Spleen (tissue), 11 donors: ENCODE measurements at regions not wholly inside any gene's neighbourhood (a gene's known extent, or its start where the extent isn't known, plus 50 kb on each side); places are given as distances from the start of the nearest gene placed in this dataset.

ENCODE experiments used
- DNase-seq: peaks from one replicate; pipeline ENCODE4 v3.0.0-alpha.2; 2020
- H3K27ac ChIP-seq, 8 donors: fragments of 200-600 bp; sonication (generic) in 7 of 8; 1 replicate in 4 of 8; 2 replicates in 4 of 8; pipeline versions ENCODE4 v1.5.0 to v1.8.0; 2016 to 2021; ENCODE audit warnings: inconsistent platforms in 4 of 8, mild to moderate bottlenecking in 4 of 8, moderate library complexity in 1 of 8
- H3K27me3 ChIP-seq, 7 donors: fragments of 200-600 bp; sonication (generic) in 6 of 7; replicated peaks in 1 of 7; 1 replicate in 4 of 7; 2 replicates in 3 of 7; pipeline versions ENCODE4 v1.5.0 to v1.8.0; 2016 to 2021; ENCODE audit warnings: inconsistent platforms in 3 of 7, mild to moderate bottlenecking in 1 of 7
- H3K36me3 ChIP-seq, 6 donors: fragments of 200-600 bp; sonication (generic) in 5 of 6; 1 replicate in 4 of 6; 2 replicates in 2 of 6; pipeline versions ENCODE4 v1.5.0 to v1.8.0; 2016 to 2021; ENCODE audit warnings: inconsistent platforms in 2 of 6
- H3K4me1 ChIP-seq, 6 donors: fragments of 200-600 bp; sonication (generic) in 5 of 6; 1 replicate in 3 of 6; 2 replicates in 3 of 6; pipeline versions ENCODE4 v1.5.0 to v1.8.0; 2016 to 2021; ENCODE audit warnings: inconsistent platforms in 3 of 6
- H3K4me3 ChIP-seq, 8 donors: fragments of 200-600 bp; sonication (generic) in 7 of 8; 1 replicate in 4 of 8; 2 replicates in 4 of 8; pipeline versions ENCODE4 v1.5.0 to v1.8.0; 2016 to 2021; ENCODE audit warnings: inconsistent platforms in 4 of 8, mild to moderate bottlenecking in 4 of 8, moderate library complexity in 2 of 8
- H3K9me3 ChIP-seq, 8 donors: fragments of 200-600 bp; sonication (generic) in 7 of 8; 1 replicate in 4 of 8; 2 replicates in 4 of 8; pipeline versions ENCODE4 v1.5.0 to v1.8.0; 2016 to 2021; ENCODE audit warnings: inconsistent platforms in 4 of 8
- POLR2A ChIP-seq, 3 donors: fragments of 450-650 bp; IDR thresholded peaks; one replicate each; pipeline ENCODE4 v1.5.1; 2017; ENCODE audit warnings: antibody characterized with exemption in 3 of 3, mild to moderate bottlenecking in 1 of 3
- POLR2AphosphoS5 ChIP-seq, 3 donors: sonication (generic); formaldehyde crosslinking; IDR thresholded peaks; one replicate each; pipeline ENCODE4 v1.5.1; 2017; ENCODE audit warnings: antibody characterized with exemption in 3 of 3
- WGBS, 5 donors: extraction: QIAGEN DNeasy Blood & Tissue Kit in 3 of 5; methylation state at CpG; one replicate each; pipeline versions ENCODE4 v1.1.5 to v1.1.7; 2013 to 2018; 5-methylcytosine and 5-hydroxymethylcytosine counted together
- intact Hi-C: fragments of 100-400 bp; cut with DNase I; formaldehyde crosslinking; loops from one replicate; pipeline ENCODE4 v1.15.0; 2023; ENCODE audit warnings: low total_unique reads
- TF ChIP-seq, protein P1 (sequence below), 11 experiments: fragments of 200-600 bp in 7 of 11; fragments of 450-650 bp in 4 of 11; sonication (generic) in 4 of 11; IDR thresholded peaks in 8 of 11; conservative IDR thresholded peaks in 3 of 11; 1 replicate in 7 of 11; 2 replicates in 4 of 11; pipeline versions ENCODE4 v1.4.0 to v1.8.0; 2016 to 2021; ENCODE audit warnings: antibody characterized with exemption in 11 of 11, inconsistent platforms in 4 of 11, mild to moderate bottlenecking in 1 of 11
- donor health status: healthy with polysubstance abuse.
- donor health status: DM: no; HTN: no; CAD: no; lungs with moderate emphysema.
- donor health status: DM: no; HTN: no; CAD: no.
- donor health status: Bipolar disorder and iron deficiency.
- donor health status: healthy.
- donor health status: DM: no; HTN: no; CAD: no.
- donor health status: DM: yes; HTN: yes; CAD: no.

DNA sequence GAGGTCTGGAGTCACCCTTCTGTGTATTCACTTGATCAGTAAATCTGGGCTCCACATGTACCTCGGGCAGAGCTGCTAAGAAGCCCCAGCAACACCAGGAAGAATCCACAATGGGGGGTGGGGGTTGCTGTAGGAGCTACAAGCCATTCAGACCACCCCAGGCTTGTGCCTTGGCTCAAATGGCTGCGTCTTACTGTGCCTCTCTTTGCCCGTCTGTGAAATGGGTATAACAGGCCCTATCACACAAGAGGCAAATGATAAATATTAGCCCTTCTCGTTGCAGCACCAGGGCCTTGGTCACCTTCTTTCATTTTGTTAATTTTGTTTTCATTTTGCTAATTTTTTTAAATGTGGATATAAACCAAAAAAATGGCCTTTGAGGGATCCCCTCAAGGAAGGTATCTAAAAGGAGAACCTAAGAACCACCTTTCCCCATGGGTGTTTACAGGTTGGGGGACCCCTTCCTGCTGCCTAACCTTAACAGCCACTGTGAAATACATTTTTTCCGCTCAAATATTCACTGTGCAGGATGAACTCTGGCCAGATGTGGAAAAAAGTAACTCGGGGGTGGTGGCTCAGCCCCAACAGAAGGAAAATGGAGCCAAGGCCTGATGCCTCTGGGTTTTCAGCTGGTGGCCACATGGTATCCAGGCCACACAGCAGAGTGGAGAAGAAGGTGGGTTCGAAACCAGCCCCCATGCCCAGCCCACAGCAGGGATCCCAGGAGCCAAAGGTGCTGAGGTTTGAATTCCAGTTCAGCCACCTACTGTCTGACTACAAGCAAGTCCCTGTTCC lies 284.0 kb downstream of the MN1 start:
- no peak overlapping the region for H3K27ac ChIP-seq
- H3K36me3 ChIP-seq, result no peaks in the 10 kb centered on the region
- intact Hi-C loops, result no loop called here
- peaks cover 0 to 6% (median 0%) of the 10 kb centered on the region in 8 donors for H3K9me3 ChIP-seq
- H3K4me1 ChIP-seq, result no peaks in the 10 kb centered on the region
- TF ChIP-seq POLR2A (IDR thresholded peaks at IDR 0.05), result no peak
- TF ChIP-seq, protein P1, sequence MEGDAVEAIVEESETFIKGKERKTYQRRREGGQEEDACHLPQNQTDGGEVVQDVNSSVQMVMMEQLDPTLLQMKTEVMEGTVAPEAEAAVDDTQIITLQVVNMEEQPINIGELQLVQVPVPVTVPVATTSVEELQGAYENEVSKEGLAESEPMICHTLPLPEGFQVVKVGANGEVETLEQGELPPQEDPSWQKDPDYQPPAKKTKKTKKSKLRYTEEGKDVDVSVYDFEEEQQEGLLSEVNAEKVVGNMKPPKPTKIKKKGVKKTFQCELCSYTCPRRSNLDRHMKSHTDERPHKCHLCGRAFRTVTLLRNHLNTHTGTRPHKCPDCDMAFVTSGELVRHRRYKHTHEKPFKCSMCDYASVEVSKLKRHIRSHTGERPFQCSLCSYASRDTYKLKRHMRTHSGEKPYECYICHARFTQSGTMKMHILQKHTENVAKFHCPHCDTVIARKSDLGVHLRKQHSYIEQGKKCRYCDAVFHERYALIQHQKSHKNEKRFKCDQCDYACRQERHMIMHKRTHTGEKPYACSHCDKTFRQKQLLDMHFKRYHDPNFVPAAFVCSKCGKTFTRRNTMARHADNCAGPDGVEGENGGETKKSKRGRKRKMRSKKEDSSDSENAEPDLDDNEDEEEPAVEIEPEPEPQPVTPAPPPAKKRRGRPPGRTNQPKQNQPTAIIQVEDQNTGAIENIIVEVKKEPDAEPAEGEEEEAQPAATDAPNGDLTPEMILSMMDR (IDR thresholded peaks at IDR 0.05 in 8 of 11, conservative IDR thresholded peaks at IDR 0.05 in 3 of 11), result no peak
- no peak for TF ChIP-seq POLR2AphosphoS5 (IDR thresholded peaks at IDR 0.05)
- H3K27me3 ChIP-seq, result no peaks in the 10 kb centered on the region
- DNase-seq, result no peak
- H3K4me3 ChIP-seq, result no peak overlapping the region
- 79 to 84% (median 82%) methylated on average over 7 of the region's 7 CpGs for WGBS, 5 donors

DNA sequence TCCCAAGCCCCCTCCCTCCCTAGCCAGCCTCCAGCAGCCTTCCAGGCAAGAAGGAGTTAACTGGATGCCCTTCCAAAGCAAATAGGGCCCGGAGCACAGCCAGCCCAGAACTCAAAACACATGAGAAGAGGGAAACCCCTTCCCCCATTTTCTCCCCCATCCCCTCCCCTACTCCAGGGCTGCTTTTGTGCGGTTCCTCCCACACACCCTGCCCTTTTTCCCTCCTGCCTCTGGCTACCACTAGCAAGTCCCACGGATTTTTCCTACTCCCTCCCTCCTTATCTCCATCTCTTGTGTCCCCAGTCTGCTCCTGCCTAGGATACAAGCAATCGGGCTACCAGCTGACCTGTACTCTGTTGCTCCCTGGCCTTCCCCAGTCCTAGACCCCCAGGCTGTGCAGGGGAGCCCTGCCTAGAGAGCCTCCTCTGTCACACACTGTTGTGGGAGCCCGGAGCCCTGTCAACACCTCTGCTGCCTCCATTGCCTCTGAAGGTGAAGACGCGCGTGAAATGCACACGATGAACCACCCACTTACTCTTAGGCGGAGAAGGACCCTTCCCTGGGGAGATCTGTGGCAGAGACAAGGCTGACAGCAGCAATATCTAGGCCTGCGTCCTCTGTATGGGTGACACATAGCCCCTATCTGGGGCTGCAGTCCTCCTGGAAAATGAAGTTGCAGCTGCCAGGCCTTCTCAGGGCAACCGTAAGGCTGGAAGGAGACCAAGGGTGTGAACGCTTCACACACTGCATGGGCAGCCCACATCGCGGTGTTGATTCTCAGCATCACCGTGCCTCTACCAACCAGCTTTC lies 282.8 kb downstream of the MN1 start:
- TF ChIP-seq, protein P1 (IDR thresholded peaks at IDR 0.05 in 8 of 11, conservative IDR thresholded peaks at IDR 0.05 in 3 of 11), result no peak
- TF ChIP-seq POLR2AphosphoS5 (IDR thresholded peaks at IDR 0.05), result no peak
- no peak for TF ChIP-seq POLR2A (IDR thresholded peaks at IDR 0.05)
- Histone ChIP-seq H3K4me1 (no peaks in the 10 kb centered on the region), H3K36me3 (no peaks in the 10 kb centered on the region), H3K4me3 (no peak overlapping the region), H3K27me3 (peaks cover 0 to 4% (median 0%) of the 10 kb centered on the region in 7 donors), H3K27ac (no peak overlapping the region), H3K9me3 (peaks cover 0 to 2% (median 0%) of the 10 kb centered on the region in 8 donors)
- WGBS, 5 donors, result 78 to 84% (median 81%) methylated on average over 16 of the region's 16 CpGs
- no peak for DNase-seq
- intact Hi-C loops, result no loop called here

DNA sequence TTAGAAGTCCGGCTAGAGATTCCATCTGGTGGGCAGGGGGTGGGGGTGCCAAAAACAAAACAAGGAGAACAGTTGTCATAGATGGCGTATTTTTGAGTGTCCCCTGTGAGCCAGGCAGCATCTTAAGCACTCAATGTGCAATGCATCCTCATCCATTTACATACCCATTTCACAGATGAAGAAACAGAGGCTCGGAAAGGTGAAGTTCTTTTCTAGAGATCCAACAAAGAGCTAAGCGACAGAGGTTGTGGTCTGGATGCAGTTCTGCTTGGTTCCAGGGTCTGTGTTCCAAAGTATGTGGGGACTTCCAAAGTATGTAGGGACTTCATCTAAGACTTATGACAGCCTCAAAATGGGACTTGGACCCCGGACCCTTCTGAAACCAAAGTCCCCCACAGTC lies 277.8 kb downstream of the MN1 start:
- TF ChIP-seq POLR2A (IDR thresholded peaks at IDR 0.05), result no peak
- TF ChIP-seq, protein P1 (IDR thresholded peaks at IDR 0.05 in 8 of 11, conservative IDR thresholded peaks at IDR 0.05 in 3 of 11), result no peak
- TF ChIP-seq POLR2AphosphoS5 (IDR thresholded peaks at IDR 0.05), result no peak
- WGBS, 5 donors, result 73 to 90% (median 81%) methylated on average over 5 of the region's 5 CpGs

DNA sequence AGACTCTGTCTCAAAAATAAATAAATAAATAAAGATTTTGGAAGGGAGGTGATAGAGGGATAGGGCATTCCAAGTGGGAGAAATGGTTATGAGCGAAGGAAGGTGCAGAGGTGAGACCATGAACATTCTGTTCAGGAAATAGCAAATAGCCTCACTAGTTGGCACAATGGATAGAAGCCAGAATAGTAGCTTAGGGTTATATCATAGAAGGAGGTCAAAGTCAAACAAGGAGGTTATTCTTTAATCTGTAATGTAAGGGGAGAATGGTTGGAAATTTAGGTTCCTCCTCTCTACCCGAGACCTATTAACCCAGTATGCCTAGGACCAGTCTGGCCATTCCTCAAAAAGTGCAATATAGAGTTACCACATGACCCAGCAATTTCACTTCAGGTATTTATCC lies 275.8 kb downstream of the MN1 start:
- intact Hi-C loops, result no loop called here
- WGBS, 5 donors, result 84 to 92% (median 87%) methylated on average over 2 of the region's 2 CpGs
- H3K4me1 ChIP-seq, result no peaks in the 10 kb centered on the region
- DNase-seq, result no peak
- TF ChIP-seq POLR2AphosphoS5 (IDR thresholded peaks at IDR 0.05) (no peak), POLR2A (IDR thresholded peaks at IDR 0.05) (no peak)
- TF ChIP-seq, protein P1 (IDR thresholded peaks at IDR 0.05 in 8 of 11, conservative IDR thresholded peaks at IDR 0.05 in 3 of 11), result no peak
- H3K27me3 ChIP-seq, result peaks cover 0 to 12% (median 0%) of the 10 kb centered on the region in 7 donors
- H3K4me3 ChIP-seq, result no peak overlapping the region
- H3K36me3 ChIP-seq, result no peaks in the 10 kb centered on the region
- H3K27ac ChIP-seq, result no peak overlapping the region
- peaks cover 0 to 8% (median 0%) of the 10 kb centered on the region in 8 donors for H3K9me3 ChIP-seq

More for the DNA sequence above, 277.8 kb downstream of the MN1 start:
- Histone ChIP-seq H3K36me3 (no peaks in the 10 kb centered on the region), H3K4me3 (no peak overlapping the region), H3K27me3 (peaks cover 0 to 12% (median 0%) of the 10 kb centered on the region in 7 donors), H3K4me1 (no peaks in the 10 kb centered on the region), H3K9me3 (no peaks in the 10 kb centered on the region), H3K27ac (no peak overlapping the region)
- DNase-seq, result no peak
- intact Hi-C loops, result no loop called here
